ENCODE measurements at regions not wholly inside any gene's neighbourhood (a gene's known extent, or its start where the extent isn't known, plus 50 kb on each side); places are given as distances from the start of the nearest gene placed in this dataset.

GRCh38 chr5:174625591-174626350 is 98.6 kb upstream of the MSX2 start:
- Histone ChIP-seq H3K27ac (ENCODE audit: low read length) (no peak overlapping the region), H3K4me1 (ENCODE audit: control insufficient read depth, insufficient read depth, low read length) (no peaks in the 10 kb centered on the region), H3K9me3 (ENCODE audit: control insufficient read depth, insufficient read depth, low read depth, low read length) (no peaks in the 10 kb centered on the region), H3K27me3 (ENCODE audit: control insufficient read depth, insufficient read depth, low read length) (no peaks in the 10 kb centered on the region), H3K36me3 (ENCODE audit: control insufficient read depth, insufficient read depth, low read length) (no peaks in the 10 kb centered on the region), H3K4me3 (ENCODE audit: low read depth in 2 of 2, low read length in 2 of 2) (no peak overlapping the region)
- no peak for TF ChIP-seq REST (IDR thresholded peaks at IDR 0.05; ENCODE audit: insufficient read depth in 1 of 2, low read depth in 2 of 2, low read length in 1 of 2)
- no TSS peak for BruUV-seq (replicated peaks)
- DNase-seq (ENCODE audit: low read depth, low spot score) (no peak), ATAC-seq (no peak)
- intact Hi-C loops (cut with micrococcal nuclease; ENCODE audit: unreplicated experiment), result no loop called here
- in situ Hi-C loops (cut with HindIII; ENCODE audit: low pct_unique_long_range_greater_than_20kb, low sequenced_read_pairs), result no loop called here
- ChIA-PET POLR2A (no interaction called here), CTCF (interaction anchor here (0.6 to 0.7 kb wide), 3 partner anchors 74 to 152 kb away, joined by 3 to 6 read pairs (median 6); no protein-coding TSS in a partner anchor)

GRCh38 chr5:174626369-174626920 is 97.9 kb upstream of the MSX2 start:
- ATAC-seq (no peak), DNase-seq (ENCODE audit: low read depth, low spot score) (no peak)
- Histone ChIP-seq H3K4me1 (ENCODE audit: control insufficient read depth, insufficient read depth, low read length) (no peaks in the 10 kb centered on the region), H3K27me3 (ENCODE audit: control insufficient read depth, insufficient read depth, low read length) (no peaks in the 10 kb centered on the region), H3K27ac (ENCODE audit: low read length) (no peak overlapping the region), H3K9me3 (ENCODE audit: control insufficient read depth, insufficient read depth, low read depth, low read length) (no peaks in the 10 kb centered on the region), H3K4me3 (ENCODE audit: low read depth in 2 of 2, low read length in 2 of 2) (no peak overlapping the region), H3K36me3 (ENCODE audit: control insufficient read depth, insufficient read depth, low read length) (no peaks in the 10 kb centered on the region)
- ChIA-PET POLR2A (interaction anchor here (0.6 kb wide), 1 partner anchor 490 kb away, joined by 3 read pairs; no protein-coding TSS in a partner anchor), CTCF (interaction anchor here (0.6 kb wide), 1 partner anchor 152 kb away, joined by 6 read pairs; no protein-coding TSS in a partner anchor)
- intact Hi-C loops (cut with micrococcal nuclease; ENCODE audit: unreplicated experiment) (no loop called here), in situ Hi-C loops (cut with HindIII; ENCODE audit: low pct_unique_long_range_greater_than_20kb, low sequenced_read_pairs) (no loop called here)
- TF ChIP-seq CTCF (IDR thresholded peaks at IDR 0.05), result no peak
- TF ChIP-seq TCF7L2 (IDR thresholded peaks at IDR 0.05; ENCODE audit: low read depth, low read length), result no peak
- no peak for TF ChIP-seq SIN3A (IDR thresholded peaks at IDR 0.05; ENCODE audit: borderline replicate concordance, insufficient read depth, low read depth, low read length)
- TF ChIP-seq POLR2AphosphoS5 (IDR thresholded peaks at IDR 0.05; ENCODE audit: low read depth, low read length), result no peak
- no TSS peak for BruUV-seq (replicated peaks)

GRCh38 chr5:174636094-174636493 is 88.3 kb upstream of the MSX2 start:
- Histone ChIP-seq H3K27ac (ENCODE audit: low read length) (no peak overlapping the region), H3K36me3 (ENCODE audit: control insufficient read depth, insufficient read depth, low read length) (no peaks in the 10 kb centered on the region), H3K4me3 (ENCODE audit: low read depth in 2 of 2, low read length in 2 of 2) (no peak overlapping the region), H3K9me3 (ENCODE audit: control insufficient read depth, insufficient read depth, low read depth, low read length) (no peaks in the 10 kb centered on the region), H3K4me1 (ENCODE audit: control insufficient read depth, insufficient read depth, low read length) (no peaks in the 10 kb centered on the region), H3K27me3 (ENCODE audit: control insufficient read depth, insufficient read depth, low read length) (no peaks in the 10 kb centered on the region)
- BruUV-seq (replicated peaks), result no TSS peak
- CTCF ChIA-PET, result no interaction called here
- ATAC-seq, result no peak
- no peak for DNase-seq (ENCODE audit: low read depth, low spot score)
- intact Hi-C loops (cut with micrococcal nuclease; ENCODE audit: unreplicated experiment) (no loop called here), in situ Hi-C loops (cut with HindIII; ENCODE audit: low pct_unique_long_range_greater_than_20kb, low sequenced_read_pairs) (no loop called here)
- TF ChIP-seq CTCF (IDR thresholded peaks at IDR 0.05), result no peak
- no peak for TF ChIP-seq REST (IDR thresholded peaks at IDR 0.05; ENCODE audit: insufficient read depth in 1 of 2, low read depth in 2 of 2, low read length in 1 of 2)
- TF ChIP-seq POLR2AphosphoS5 (IDR thresholded peaks at IDR 0.05; ENCODE audit: low read depth, low read length), result no peak
- no peak for TF ChIP-seq SIN3A (IDR thresholded peaks at IDR 0.05; ENCODE audit: borderline replicate concordance, insufficient read depth, low read depth, low read length)
- no peak for TF ChIP-seq TCF7L2 (IDR thresholded peaks at IDR 0.05; ENCODE audit: low read depth, low read length)
- POLR2A ChIA-PET, result no interaction called here

Measured in Panc1 (cell line).